Fibroblast of lung (primary cell): ENCODE measurements at regions not wholly inside any gene's neighbourhood (a gene's known extent, or its start where the extent isn't known, plus 50 kb on each side); places are given as distances from the start of the nearest gene placed in this dataset.
"Not testable (repeated sequence)": the region's sequence is repeated elsewhere in the genome, so short reads cannot be mapped to it uniquely, and the experiment has no call there.

ENCODE experiments used
- DNase-seq, 2 donors: peaks; one replicate each; pipeline versions ENCODE4 v3.0.0 to v3.0.0-alpha.2; 2010; ENCODE audit warnings: low read depth in 2 of 2
- H2AFZ ChIP-seq: 2 replicates; pipeline ENCODE4 v1.5.1; 2012; ENCODE audit warnings: low read length, control low read depth, inconsistent platforms
- H3K27ac ChIP-seq: 2 replicates; pipeline ENCODE4 v1.5.1; 2011; ENCODE audit warnings: low read length, control low read depth; ENCODE audit not compliant: insufficient read depth
- H3K27me3 ChIP-seq: 2 replicates; pipeline ENCODE4 v1.5.1; 2011; ENCODE audit warnings: mild to moderate bottlenecking, low read length; ENCODE audit not compliant: control insufficient read depth, insufficient read depth
- H3K36me3 ChIP-seq: 2 replicates; pipeline ENCODE4 v1.5.1; 2011; ENCODE audit warnings: low read length; ENCODE audit not compliant: control insufficient read depth, insufficient read depth
- H3K4me1 ChIP-seq: 2 replicates; pipeline ENCODE4 v1.5.1; 2011; ENCODE audit warnings: low read length; ENCODE audit not compliant: control insufficient read depth, insufficient read depth; ENCODE audit errors: extremely low read depth
- H3K4me2 ChIP-seq: 2 replicates; pipeline ENCODE4 v1.5.1; 2011; ENCODE audit warnings: low read length, control low read depth; ENCODE audit not compliant: insufficient read depth; ENCODE audit errors: extremely low read depth
- H3K4me3 ChIP-seq, 4 experiments: fragments of 200-600 bp in 1 of 4; sonication (generic) in 1 of 4; replicated peaks in 1 of 4; 2 replicates each; pipeline ENCODE4 v1.5.1; 2011 to 2016; ENCODE audit warnings: low read length in 4 of 4, low read depth in 3 of 4, mild to moderate bottlenecking in 3 of 4, control low read depth in 2 of 4, inconsistent platforms in 1 of 4, mixed read lengths in 1 of 4; ENCODE audit not compliant: insufficient read depth in 1 of 4; ENCODE audit errors: control extremely low read depth in 1 of 4
- H3K79me2 ChIP-seq: 2 replicates; pipeline ENCODE4 v1.5.1; 2012; ENCODE audit warnings: mild to moderate bottlenecking, low read length, inconsistent platforms; ENCODE audit not compliant: control insufficient read depth, insufficient read depth
- H3K9ac ChIP-seq: 2 replicates; pipeline ENCODE4 v1.5.1; 2011; ENCODE audit warnings: mild to moderate bottlenecking, low read length, control low read depth; ENCODE audit not compliant: insufficient read depth
- H3K9me3 ChIP-seq: 2 replicates; pipeline ENCODE4 v1.5.1; 2012; ENCODE audit warnings: low read depth, low read length; ENCODE audit not compliant: control insufficient read depth, insufficient read depth
- H4K20me1 ChIP-seq: 2 replicates; pipeline ENCODE4 v1.5.1; 2011; ENCODE audit warnings: low read length; ENCODE audit not compliant: control insufficient read depth, insufficient read depth; ENCODE audit errors: extremely low read depth
- CTCF ChIP-seq, 2 donors: IDR thresholded peaks in 1 of 2; conservative IDR thresholded peaks in 1 of 2; 1 replicate in 1 of 2; 2 replicates in 1 of 2; pipeline ENCODE4 v1.5.1; 2011 to 2012; ENCODE audit warnings: low read length in 2 of 2, control low read depth in 1 of 2, inconsistent platforms in 1 of 2, low read depth in 1 of 2, mild to moderate bottlenecking in 1 of 2
- EZH2 ChIP-seq: IDR thresholded peaks from 2 replicates; pipeline ENCODE4 v1.5.1; 2012; ENCODE audit warnings: low read length, control low read depth, mild to moderate bottlenecking; ENCODE audit errors: missing control alignments

- H2AFZ ChIP-seq = no peak overlapping the region
- no peak overlapping the region for H3K27ac ChIP-seq
- no peaks in the 10 kb centered on the region for H3K4me1 ChIP-seq
- no peaks in the 10 kb centered on the region for H4K20me1 ChIP-seq
- H3K4me2 ChIP-seq = no peak overlapping the region
- no peak for DNase-seq
- no peaks in the 10 kb centered on the region for H3K79me2 ChIP-seq
- H3K9ac ChIP-seq = no peak overlapping the region
- H3K9me3 ChIP-seq = no peaks in the 10 kb centered on the region
- H3K4me3 ChIP-seq = no peak overlapping the region
- TF ChIP-seq CTCF (conservative IDR thresholded peaks at IDR 0.05 in 1 of 2, IDR thresholded peaks at IDR 0.05 in 1 of 2; ENCODE audit: low read depth in 1 of 2, low read length in 2 of 2) (no peak), EZH2 (no peak)
- H3K27me3 ChIP-seq = no peaks in the 10 kb centered on the region
- no peaks in the 10 kb centered on the region for H3K36me3 ChIP-seq
Observed at GRCh38 chr1:83123019-83123418, 875.9 kb downstream of the TTLL7 start.

DNA sequence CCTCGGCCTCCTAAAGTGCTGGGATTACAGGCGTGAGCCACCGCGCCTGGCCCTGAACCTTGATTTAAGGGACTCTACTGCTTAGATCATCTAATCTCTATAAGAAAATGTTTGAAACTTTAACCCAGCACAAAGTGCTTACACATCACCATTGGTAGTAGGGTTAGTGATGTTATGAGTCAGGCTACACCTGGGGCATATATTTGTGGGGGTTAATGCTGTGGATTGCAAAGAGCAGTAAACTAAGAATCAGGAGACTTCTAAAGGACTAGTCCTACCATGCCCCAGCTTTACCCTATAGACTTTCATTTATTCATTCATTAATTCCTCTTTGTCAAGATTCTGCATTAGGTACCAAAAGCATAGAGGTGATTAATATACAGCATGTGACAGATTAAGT, 880.5 kb downstream of the TTLL7 start:
- no peak for DNase-seq
- Histone ChIP-seq H3K9me3 (no peaks in the 10 kb centered on the region), H3K4me3 (no peak overlapping the region), H3K36me3 (no peaks in the 10 kb centered on the region), H3K27ac (no peak overlapping the region), H3K4me1 (no peaks in the 10 kb centered on the region), H3K9ac (no peak overlapping the region), H4K20me1 (no peaks in the 10 kb centered on the region), H2AFZ (no peak overlapping the region), H3K4me2 (no peak overlapping the region), H3K27me3 (no peaks in the 10 kb centered on the region), H3K79me2 (no peaks in the 10 kb centered on the region)
- TF ChIP-seq EZH2 (no peak), CTCF (conservative IDR thresholded peaks at IDR 0.05 in 1 of 2, IDR thresholded peaks at IDR 0.05 in 1 of 2; ENCODE audit: low read depth in 1 of 2, low read length in 2 of 2) (no peak)

GRCh38 chr1:83117030-83117429, 881.9 kb downstream of the TTLL7 start:
- H3K36me3 ChIP-seq, H3K4me2 ChIP-seq, H3K4me3 ChIP-seq, H3K9me3 ChIP-seq, H3K9ac ChIP-seq, H3K27me3 ChIP-seq, H3K79me2 ChIP-seq, DNase-seq, H4K20me1 ChIP-seq, H3K4me1 ChIP-seq, H3K27ac ChIP-seq, H2AFZ ChIP-seq: not testable (repeated sequence)

DNA sequence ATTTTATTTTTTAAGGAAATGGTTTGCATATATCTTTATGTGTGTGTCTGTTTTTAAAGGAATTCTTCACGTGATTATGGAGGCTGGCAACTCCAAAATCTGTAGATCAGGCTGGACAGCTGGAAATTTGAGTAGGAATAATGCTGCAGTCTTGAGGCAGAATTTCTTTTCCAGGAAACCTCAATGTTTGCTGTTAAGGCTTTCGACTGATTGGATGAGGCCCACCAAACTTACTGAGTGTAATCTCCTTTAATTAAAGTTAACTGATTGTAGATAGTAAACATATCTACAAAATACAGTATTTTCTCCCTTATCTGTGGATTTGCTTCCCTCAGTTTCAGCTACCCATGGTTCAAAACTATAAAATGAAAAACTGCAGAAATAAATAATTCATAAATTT, 883.1 kb downstream of the TTLL7 start:
- TF ChIP-seq EZH2 = no peak
- no peak for TF ChIP-seq CTCF (conservative IDR thresholded peaks at IDR 0.05 in 1 of 2, IDR thresholded peaks at IDR 0.05 in 1 of 2; ENCODE audit: low read depth in 1 of 2, low read length in 2 of 2)
- H3K27me3 ChIP-seq = no peaks in the 10 kb centered on the region
- H3K4me2 ChIP-seq = no peak overlapping the region
- H3K9me3 ChIP-seq = no peaks in the 10 kb centered on the region
- H3K36me3 ChIP-seq = no peaks in the 10 kb centered on the region
- H3K4me1 ChIP-seq = no peaks in the 10 kb centered on the region
- no peak for DNase-seq
- H4K20me1 ChIP-seq = no peaks in the 10 kb centered on the region
- H2AFZ ChIP-seq = no peak overlapping the region
- no peak overlapping the region for H3K4me3 ChIP-seq
- no peaks in the 10 kb centered on the region for H3K79me2 ChIP-seq
- no peak overlapping the region for H3K9ac ChIP-seq
- H3K27ac ChIP-seq = no peak overlapping the region
